RWPE2 (cell line): ENCODE measurements at regions not wholly inside any gene's neighbourhood (a gene's known extent, or its start where the extent isn't known, plus 50 kb on each side); places are given as distances from the start of the nearest gene placed in this dataset.
"Not testable (repeated sequence)": the region's sequence is repeated elsewhere in the genome, so short reads cannot be mapped to it uniquely, and the experiment has no call there.

ENCODE experiments used
- ATAC-seq: fragments of 200-7000 bp; cut with Tn5 transposase; 3 replicates; pipeline ENCODE4 v1.9.1; 2021; ENCODE audit warnings: low read depth
- DNase-seq: peaks from one replicate; pipeline ENCODE4 v3.0.0-alpha.2; 2020; ENCODE audit warnings: low spot score
- H3K27ac ChIP-seq: fragments of 450-650 bp; 2 replicates; pipeline ENCODE4 v1.5.1; 2017; ENCODE audit warnings: mild to moderate bottlenecking; ENCODE audit not compliant: poor library complexity, severe bottlenecking
- H3K27me3 ChIP-seq: fragments of 250-450 bp; sonication (Bioruptor Pico); 2 replicates; pipeline ENCODE4 v1.5.1; 2021; ENCODE audit warnings: mild to moderate bottlenecking, moderate library complexity; ENCODE audit not compliant: insufficient read depth, poor library complexity, severe bottlenecking
- H3K36me3 ChIP-seq: fragments of 250-450 bp; sonication (Bioruptor Pico); 2 replicates; pipeline ENCODE4 v1.5.1; 2020; ENCODE audit warnings: low read depth, mild to moderate bottlenecking, moderate library complexity
- H3K4me1 ChIP-seq: fragments of 250-450 bp; sonication (Bioruptor Pico); 2 replicates; pipeline ENCODE4 v1.5.1; 2021; ENCODE audit warnings: mild to moderate bottlenecking, moderate library complexity; ENCODE audit not compliant: insufficient read depth, poor library complexity, severe bottlenecking
- H3K4me3 ChIP-seq: fragments of 250-450 bp; sonication (Bioruptor Pico); 2 replicates; pipeline ENCODE4 v1.5.1; 2021; ENCODE audit warnings: mild to moderate bottlenecking, moderate library complexity; ENCODE audit not compliant: severe bottlenecking
- H3K9me3 ChIP-seq: fragments of 250-450 bp; sonication (Bioruptor Pico); 2 replicates; pipeline ENCODE4 v1.5.1; 2021; ENCODE audit warnings: mild to moderate bottlenecking, moderate library complexity; ENCODE audit not compliant: severe bottlenecking
- TF ChIP-seq, protein P1 (sequence below): fragments of 450-650 bp; IDR thresholded peaks from one replicate; pipeline ENCODE4 v1.5.1; 2017; ENCODE audit warnings: mild to moderate bottlenecking, moderate library complexity; ENCODE audit not compliant: poor library complexity, severe bottlenecking

DNA sequence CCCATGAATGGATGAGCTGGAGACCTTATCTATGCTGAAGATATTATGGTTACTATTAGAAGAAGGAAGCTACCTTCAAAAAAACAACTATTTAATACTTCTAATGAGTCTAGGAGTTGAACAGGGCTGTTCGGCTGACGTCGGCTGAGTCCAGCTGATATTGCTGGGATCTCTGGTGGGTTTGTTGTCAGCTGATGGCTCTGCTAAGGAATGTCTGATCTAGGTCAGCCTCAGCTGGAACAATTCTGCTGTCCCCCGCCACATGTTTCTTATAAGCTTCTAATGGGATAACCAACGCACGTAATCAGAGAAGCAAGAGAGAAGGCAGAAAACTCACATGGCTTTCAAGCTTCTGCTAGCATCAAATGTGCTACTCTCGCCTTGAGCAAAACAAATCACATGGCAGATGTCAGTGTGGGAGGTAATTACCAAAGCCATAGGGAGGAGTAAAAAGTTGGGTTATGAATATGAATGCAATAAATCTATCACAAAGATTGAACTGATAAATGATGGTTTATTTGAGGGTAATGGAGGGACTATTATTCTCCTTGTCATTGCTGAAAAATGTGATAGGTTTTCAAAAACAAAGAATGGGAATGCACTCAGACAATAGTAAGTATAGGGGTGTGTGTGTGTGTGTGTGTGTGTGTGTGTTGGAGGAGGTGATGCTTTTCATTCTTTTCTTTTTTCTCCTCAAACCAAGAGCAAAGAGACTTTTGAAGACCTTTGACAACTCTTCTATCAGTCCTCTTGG, 71.5 kb downstream of the BTBD3 start:
- DNase-seq (no peak), ATAC-seq (no peak)
- no peak overlapping the region for H3K27ac ChIP-seq
- no peaks in the 10 kb centered on the region for H3K36me3 ChIP-seq
- TF ChIP-seq, protein P1, sequence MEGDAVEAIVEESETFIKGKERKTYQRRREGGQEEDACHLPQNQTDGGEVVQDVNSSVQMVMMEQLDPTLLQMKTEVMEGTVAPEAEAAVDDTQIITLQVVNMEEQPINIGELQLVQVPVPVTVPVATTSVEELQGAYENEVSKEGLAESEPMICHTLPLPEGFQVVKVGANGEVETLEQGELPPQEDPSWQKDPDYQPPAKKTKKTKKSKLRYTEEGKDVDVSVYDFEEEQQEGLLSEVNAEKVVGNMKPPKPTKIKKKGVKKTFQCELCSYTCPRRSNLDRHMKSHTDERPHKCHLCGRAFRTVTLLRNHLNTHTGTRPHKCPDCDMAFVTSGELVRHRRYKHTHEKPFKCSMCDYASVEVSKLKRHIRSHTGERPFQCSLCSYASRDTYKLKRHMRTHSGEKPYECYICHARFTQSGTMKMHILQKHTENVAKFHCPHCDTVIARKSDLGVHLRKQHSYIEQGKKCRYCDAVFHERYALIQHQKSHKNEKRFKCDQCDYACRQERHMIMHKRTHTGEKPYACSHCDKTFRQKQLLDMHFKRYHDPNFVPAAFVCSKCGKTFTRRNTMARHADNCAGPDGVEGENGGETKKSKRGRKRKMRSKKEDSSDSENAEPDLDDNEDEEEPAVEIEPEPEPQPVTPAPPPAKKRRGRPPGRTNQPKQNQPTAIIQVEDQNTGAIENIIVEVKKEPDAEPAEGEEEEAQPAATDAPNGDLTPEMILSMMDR = no peak
- no peaks in the 10 kb centered on the region for H3K9me3 ChIP-seq
- no peak overlapping the region for H3K4me3 ChIP-seq
- H3K27me3 ChIP-seq = no peaks in the 10 kb centered on the region
- H3K4me1 ChIP-seq = no peaks in the 10 kb centered on the region

DNA sequence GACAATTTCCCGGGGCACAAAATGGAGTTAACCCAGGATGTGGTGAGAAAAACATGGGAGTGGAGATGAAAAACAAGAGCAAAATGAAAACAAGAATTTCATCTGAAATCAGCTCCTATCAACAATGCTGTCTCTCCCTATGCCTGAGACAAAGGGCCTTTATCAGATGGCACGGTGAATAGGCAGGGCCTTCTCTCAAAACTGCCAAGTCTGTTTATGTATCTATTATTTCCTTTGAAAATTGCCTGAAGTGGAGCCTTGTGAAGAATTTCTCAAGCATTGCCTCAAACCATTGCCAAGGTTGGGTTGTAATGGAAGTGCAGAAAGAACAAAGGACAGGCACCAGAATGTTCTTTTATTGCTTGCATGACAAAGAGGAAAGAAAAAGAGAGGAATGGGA, 74.7 kb downstream of the BTBD3 start:
- no peaks in the 10 kb centered on the region for H3K36me3 ChIP-seq
- no peak overlapping the region for H3K4me3 ChIP-seq
- H3K27me3 ChIP-seq = no peaks in the 10 kb centered on the region
- no peaks in the 10 kb centered on the region for H3K4me1 ChIP-seq
- ATAC-seq (no peak), DNase-seq (no peak)
- TF ChIP-seq, protein P1 = no peak
- no peak overlapping the region for H3K27ac ChIP-seq
- H3K9me3 ChIP-seq = no peaks in the 10 kb centered on the region

DNA sequence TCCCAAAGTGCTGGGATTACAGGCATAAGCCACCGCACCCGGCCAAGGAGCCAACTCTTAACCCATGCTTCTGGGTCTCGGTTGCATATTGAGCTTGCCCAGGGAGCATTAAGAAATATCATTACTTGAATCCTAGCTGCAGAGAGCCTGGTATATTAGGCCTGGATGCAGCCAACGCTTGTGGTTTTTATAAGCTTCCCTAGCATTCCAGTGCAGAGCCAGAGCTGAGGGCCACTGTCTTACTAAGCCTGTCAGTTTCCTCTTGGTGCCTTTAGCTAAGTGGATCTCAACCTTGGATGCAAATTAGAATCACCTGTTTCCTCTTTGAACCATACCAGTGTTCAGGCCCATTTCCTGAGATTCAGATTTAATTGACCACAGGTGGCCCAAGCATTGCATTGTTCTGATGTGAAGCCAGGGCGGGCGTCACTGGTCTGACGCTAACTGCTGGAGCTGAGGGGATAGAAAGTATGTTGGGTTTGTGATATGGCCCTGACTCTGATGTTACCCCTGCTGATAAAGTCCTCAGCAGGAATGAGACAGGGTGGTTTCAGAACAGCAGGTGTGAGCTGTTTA, 76.3 kb downstream of the BTBD3 start:
- TF ChIP-seq, protein P1 = no peak
- H3K4me3 ChIP-seq = no peak overlapping the region
- DNase-seq (no peak), ATAC-seq (no peak)
- H3K36me3 ChIP-seq = no peaks in the 10 kb centered on the region
- H3K27me3 ChIP-seq = no peaks in the 10 kb centered on the region
- H3K4me1 ChIP-seq = no peaks in the 10 kb centered on the region
- H3K27ac ChIP-seq = no peak overlapping the region
- H3K9me3 ChIP-seq = no peaks in the 10 kb centered on the region

DNA sequence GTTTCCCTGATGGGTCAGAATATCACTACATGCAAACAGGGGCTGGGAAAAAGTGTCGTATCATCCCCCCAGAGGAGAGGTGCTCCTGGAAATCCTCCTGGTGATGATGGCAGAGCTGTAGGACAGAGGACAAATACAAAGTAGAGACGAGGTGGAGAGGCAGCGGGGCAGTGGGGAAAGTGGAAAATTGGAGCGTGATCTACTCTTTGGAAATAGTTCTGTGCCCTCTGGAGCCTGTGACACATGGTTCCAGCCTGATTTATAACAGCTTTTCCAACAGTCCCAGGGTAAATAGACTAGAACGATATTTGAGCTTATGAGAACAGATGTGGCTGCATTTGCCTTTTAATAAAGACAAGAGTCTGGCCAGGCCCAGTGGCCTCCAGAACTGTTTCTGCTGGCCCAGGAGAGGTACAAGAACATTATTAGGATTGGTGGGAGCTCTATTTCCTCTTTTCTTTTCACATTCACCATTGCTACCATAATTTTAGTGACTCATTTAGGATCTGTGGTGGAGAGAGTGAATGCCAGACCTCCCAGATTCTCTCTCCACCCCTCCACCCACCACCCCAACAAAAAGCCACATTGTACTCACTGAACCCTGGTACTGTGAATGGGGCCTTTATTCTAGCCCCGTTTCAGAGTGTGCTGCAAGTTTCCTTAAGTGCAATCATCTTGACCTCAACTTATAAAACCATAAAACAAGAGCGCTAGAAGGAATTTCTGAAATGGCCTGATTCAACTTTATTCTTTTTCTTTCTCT, 78.3 kb downstream of the BTBD3 start:
- H3K27ac ChIP-seq = no peak overlapping the region

DNA sequence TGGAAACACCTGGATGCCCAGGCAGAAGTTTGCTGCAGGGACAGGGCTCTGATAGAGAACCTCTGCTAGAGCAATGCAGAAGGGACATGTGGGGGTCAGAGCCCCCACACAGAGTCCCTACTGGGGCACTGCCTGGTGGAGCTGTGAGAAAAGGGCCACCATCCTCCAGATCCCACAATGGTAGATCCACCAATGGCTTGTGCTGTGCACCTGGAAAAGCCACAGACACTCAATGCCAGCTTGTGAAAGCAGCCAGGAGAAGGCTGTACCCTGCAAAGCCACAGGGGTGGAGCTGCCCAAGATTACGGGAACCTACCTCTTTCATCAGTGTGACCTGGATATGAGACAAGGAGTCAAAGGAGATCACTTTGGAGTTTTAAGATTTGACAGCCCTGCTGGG, 87.1 kb downstream of the BTBD3 start:
- not testable (repeated sequence) for H3K27ac ChIP-seq, H3K4me1 ChIP-seq, H3K9me3 ChIP-seq, H3K27me3 ChIP-seq, ATAC-seq, H3K36me3 ChIP-seq, H3K4me3 ChIP-seq, DNase-seq

More for the DNA sequence above, 78.3 kb downstream of the BTBD3 start:
- Histone ChIP-seq H3K27me3 (no peaks in the 10 kb centered on the region), H3K9me3 (no peaks in the 10 kb centered on the region), H3K36me3 (no peaks in the 10 kb centered on the region), H3K4me1 (no peaks in the 10 kb centered on the region), H3K4me3 (no peak overlapping the region)
- ATAC-seq = no peak
- TF ChIP-seq, protein P1 = no peak
- DNase-seq = no peak
